Stimulated activated CD4-positive, alpha-beta T cell treated with anti-CD3 and anti-CD28 coated beads, Interleukin-4, amount 100 ng/mL, for 1 hour (primary cell): ENCODE measurements at regions not wholly inside any gene's neighbourhood (a gene's known extent, or its start where the extent isn't known, plus 50 kb on each side); places are given as distances from the start of the nearest gene placed in this dataset.

Experiments used
- DNase-seq: peaks from one replicate; pipeline ENCODE4 v3.0.0-alpha.2; 2020

DNA sequence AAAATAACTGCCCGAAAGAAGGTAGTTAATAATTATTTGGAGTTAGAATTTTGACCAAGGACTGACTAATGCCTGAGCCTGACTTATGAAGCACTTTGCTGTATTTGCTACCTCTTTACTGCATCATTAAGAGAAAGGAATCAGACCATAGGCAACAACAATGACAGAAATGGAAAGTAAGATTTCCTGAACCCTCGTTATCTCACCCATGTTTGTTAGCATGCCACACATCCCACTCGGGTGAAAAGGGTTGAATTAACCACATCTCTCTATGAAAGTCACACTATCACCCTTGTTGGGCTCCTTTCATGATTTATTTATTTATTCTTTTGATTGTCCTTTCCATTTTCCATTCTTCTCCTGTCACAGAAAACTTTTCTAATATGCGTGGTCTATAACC, 59.6 kb downstream of the OLIG3 start:
- DNase-seq, result no peak

DNA sequence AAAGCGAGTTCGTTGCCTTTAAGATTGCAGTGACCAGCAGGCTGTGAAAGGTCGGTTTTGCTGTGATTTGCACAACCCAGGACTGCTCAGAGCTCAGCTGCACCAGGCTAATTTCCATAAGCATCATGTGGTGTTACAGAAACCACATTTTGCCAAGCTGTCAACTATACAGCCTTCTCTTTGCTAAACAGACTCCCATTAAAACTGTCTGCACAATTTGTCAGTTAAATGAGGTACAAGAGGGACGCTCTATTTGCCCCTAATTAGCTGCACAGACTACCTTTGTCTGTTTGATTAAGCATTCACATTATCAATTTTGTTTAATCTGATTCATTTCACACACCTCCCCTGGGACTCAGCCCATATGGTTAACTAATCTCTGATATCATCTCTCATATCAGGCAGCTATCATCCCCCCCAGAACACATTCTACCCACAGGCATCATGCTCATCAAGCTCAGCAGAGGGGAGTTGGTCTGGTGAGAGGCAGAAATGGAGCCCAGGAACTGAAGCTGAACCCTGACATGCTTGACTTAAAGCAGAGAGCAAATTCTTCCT, 62.1 kb downstream of the OLIG3 start:
- no peak for DNase-seq

DNA sequence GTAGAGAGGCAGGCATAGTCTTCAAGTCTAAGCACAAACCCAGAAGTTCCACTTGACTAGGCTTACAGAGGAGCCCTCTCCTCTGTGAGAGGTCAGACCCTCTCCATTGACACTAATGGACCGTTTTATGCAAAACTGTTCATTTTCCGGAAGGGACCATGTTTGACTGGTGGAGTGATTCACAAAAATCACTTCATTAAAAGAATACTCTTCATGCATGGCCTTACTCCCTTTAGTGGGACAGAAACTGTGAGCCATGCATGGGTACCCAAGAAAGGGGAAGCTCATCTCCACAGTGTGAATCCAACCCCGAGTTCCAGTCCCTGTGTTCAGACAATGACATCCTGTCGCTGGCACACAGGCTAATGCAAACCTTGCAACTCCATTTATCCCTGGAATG, 63.2 kb downstream of the OLIG3 start:
- no peak for DNase-seq

DNA sequence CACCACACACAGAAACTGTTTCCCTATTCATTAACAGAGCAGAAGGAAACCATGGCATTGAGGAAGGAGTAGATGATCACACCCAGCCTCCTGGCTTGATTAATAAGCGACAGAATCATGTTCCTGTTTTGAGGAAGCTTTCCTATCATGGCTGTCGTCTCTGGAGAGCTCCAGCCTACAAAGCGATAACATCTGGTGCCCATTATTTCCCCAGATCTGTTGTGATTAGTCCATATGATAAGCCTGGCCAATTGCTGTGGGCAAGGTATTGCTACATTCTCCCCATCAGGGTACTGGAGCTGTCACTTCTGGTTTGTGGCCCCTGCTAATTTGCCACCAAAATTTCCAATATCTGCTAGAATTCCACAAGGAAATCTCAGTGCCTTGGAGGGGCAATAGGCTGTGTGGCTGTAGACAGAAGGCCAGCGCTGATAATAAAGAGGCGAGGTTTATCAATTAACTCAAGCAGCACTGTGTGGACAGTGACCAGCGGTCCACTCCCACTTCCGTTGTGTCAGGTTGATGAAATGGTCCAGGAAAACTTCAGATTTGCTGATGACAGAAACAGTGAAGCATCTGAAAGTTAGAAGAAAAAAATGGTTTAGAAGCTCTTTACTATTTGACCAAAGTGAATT, 66.4 kb downstream of the OLIG3 start:
- no peak for DNase-seq

DNA sequence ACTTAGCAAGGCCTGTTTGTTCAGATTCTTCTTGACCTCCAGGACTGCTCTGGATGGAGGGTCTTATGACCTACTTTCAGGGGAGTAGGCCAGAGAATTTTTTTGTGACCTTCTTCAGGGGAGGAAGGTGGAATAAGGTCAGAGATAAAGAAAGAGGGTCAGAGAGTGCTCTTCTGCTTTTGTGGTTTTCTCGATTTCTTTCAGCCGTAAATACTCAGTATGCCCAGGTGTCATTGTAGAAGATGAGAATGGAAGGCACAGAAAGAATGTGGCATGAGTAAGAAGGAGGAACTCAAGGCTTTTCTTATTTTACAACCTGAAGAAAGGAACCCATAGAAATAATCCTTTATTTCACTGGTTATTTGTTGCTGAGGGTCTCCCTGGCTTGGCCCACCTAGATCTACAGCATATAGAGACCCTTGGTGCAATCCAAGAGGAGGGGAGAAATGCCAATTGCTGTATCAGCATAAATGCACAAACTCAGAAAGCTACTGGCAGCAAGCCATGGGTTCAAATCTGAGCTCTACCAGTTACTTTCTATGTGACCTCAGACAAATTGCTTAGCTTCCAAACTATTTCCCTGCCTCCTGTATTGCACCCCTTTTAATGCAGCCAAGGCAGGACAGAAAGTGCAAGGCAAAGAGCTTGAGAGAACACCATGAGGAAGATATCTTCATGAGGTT, 68.0 kb downstream of the OLIG3 start:
- DNase-seq, result no peak

DNA sequence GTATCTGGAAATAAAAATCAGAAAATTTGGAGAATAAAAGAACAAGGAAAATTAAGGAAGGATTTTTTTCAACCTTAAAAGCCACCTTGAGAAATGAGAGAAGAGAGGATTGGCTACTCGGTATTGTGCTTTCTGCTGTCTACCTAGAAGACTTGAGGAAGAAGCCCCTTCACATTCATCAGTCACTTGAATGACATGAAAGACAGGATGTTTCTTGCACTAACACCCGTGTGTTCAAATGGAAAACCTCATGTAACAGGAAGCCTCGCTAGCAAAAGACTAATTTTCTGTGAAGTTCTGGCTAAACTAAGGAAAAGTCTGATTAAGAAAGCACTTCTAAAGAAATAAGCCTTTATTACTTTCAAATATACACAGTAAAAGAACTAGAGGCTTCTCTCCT, 69.9 kb downstream of the OLIG3 start:
- DNase-seq, result no peak

DNA sequence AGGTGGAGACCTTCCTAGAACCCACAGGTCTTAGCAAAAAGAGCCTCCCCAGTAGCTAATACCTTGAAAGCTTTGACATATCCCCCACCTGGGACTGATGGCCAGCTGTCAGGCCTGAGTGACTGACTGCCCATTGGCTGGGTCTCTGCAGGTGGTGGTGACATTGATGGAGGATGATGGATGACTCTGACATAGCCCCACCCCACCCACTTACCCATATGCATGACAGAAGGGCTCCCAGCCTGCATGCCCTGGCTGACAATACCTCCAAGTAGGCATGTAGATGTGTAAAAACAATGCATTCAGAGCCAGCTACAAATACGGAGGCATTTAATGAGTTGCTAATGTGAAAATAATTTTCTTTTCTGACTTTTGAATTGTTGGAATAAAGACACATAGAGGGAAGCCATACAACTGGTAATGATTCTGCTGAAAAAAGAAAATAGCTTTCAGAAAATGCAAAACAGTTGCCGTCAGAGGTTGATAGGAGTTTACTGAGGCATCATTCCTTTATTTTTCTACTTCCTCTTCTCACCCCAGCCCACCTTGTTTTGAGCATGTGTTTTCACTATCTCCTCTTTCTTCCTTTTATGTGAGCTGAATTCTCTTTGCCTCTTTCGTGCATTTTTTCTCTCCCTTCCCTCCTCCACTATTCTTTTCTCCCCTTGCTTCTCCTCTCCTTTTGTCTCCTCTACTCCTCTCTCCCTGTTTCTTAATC, 70.6 kb downstream of the OLIG3 start:
- DNase-seq, result no peak

DNA sequence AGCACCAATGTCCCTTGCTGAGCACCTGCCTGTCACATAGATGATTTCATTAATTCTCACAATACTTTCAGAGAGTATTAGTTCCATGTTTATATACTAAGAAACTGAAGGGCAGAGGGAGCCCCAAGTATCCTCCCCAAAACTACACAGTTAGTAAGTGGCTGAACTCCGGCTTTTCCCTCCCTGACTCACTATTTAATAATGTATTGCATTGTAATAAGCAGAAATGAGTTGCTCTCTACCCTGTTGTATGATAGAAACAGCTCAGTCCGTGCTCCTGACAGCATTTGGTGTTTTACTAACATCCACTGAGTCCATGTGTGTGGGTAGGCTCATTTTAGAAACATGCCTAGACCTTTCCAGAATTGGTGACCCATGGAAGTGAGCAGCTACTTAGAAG, 76.8 kb downstream of the OLIG3 start:
- DNase-seq, result no peak

DNA sequence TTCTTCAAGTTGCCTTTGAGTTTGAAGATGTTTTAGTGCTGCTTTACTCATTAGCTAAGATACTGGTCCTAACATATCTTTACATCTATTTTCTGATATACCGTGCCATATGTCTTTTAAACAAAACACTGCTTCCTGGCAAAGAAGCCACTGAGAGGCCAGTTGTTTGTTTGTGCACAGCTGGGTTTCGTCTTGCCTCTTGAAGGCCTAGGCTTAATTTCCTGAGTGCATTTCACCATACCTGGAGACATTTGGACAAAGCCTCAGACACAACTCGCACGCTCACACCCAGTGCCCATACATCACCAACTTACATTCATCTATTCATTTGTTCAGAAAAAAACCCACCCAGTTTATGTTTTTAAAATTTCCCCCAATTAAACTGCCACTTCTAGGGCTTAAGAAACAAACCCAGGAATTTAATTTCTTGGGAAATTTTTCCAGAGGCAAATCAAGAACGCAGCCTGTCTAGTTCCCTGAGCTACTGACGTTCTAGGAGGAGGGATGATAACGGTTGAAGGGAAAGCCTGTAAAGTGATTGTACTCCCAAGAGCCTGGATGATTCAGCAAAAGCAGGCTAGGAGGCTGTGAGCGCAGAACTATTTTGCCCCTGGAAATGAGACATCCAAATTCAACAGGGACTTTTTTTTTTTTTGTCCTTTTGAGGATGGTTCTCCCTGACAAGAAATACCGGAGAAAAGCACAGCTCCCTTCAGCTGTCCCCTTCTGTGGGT, 77.7 kb downstream of the OLIG3 start:
- no peak for DNase-seq

DNA sequence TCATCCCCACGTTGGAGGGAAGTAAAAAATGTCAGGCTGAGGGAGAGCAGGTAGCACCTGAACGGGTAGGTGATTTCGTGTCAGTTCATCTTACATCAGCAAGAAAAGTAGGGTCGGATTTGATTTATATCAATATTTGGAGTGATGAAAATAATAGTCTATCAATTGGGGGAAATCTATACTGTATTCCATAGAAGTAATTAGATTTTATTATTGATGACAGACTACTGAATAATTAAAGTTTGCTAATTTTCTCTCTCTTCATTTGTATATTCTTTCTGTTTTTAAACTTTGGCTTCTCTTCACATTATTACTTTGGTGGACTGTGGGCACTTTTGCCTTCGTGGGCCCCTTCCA, 78.4 kb downstream of the OLIG3 start:
- DNase-seq, result no peak

DNA sequence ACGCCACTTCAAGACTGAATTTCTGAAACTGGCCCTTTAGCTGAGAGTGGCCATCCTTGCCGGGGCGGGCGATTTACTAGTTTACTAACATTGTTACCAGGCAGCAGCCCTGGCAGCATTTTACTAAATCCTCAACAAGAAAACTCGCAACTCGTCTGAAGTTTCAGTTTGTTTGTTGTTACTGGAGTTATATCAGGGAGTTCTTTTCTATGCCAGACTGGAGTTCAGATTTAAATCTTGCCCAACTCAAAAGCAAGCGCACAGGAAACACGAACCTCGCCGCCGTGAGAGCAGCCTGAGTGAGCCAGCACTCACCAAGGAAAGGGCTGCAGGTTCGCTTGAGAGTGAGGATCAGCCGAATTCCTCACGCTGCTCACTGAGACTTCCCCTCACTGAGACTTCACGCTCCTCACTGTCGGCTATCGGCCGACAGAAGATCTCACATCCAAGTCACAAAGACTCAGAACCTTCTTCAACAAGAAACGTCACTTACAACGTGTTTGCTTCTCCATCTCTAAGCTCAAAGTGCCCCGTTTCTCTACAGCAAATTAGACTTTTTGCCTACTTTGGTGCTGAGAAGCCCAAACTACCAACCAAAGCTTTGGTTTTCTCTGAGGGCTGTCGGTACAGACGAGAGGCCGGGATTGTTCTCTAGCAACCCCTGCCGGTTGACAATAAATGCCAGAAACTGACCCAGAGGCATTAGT, 78.9 kb downstream of the OLIG3 start:
- DNase-seq, result peak; percentile 51

DNA sequence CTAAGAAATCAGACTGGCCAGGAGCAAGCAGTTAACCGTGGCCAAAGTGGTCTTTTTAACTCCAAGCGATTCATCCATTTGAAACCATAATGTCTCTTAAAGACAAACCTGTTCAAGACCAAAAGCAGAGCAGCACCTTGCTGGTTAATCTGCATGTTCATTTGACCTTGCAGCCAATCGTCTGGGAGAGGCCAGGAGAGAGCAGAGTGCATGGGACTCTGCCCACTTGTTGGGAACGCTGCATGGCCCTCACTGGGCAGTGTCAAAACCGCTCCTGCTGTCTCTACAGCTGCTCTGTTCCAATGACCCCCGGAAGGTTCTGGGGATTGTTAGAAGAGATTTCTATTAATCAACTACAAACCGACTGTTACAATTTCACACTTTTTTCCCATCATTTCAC, 79.6 kb downstream of the OLIG3 start:
- no peak for DNase-seq

DNA sequence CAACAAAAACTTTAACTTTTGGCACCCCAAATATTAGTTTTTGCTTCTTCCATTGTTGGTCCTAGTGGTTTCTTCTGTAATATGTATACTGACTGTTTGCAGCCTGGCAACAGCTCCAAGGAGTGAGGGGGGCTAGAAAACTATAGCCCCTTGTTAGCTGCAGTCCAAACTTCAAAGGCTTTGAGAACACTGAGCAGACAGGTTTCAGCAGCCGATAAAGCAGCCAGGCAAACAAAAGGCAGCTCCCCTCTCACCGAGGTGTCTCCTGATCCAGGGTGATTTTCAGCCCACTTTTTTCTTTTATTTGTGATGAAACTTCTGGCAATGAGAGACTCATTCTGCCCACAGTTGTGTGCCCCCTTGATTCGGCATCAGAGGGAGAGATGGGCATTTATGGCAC, 80.7 kb downstream of the OLIG3 start:
- DNase-seq, result no peak

DNA sequence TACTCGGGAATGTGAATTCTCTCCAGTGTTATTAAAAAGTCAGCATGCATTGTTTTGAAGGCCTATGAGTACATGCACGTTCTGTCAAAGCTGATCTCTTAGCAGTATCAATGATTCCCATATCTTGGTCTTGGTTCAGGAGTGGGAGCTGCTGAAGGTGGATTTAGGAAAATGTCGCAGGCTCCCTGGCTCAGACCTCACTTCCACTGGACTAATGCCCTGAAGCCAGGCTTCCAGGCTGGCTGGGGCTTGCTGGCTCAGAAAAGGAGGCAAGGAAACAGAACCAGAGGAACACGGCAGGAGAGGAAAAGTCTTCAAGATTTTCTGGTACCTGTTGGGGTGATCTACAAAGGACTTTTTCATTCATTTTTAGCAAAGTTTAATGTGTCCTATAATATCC, 81.6 kb downstream of the OLIG3 start:
- DNase-seq, result no peak

DNA sequence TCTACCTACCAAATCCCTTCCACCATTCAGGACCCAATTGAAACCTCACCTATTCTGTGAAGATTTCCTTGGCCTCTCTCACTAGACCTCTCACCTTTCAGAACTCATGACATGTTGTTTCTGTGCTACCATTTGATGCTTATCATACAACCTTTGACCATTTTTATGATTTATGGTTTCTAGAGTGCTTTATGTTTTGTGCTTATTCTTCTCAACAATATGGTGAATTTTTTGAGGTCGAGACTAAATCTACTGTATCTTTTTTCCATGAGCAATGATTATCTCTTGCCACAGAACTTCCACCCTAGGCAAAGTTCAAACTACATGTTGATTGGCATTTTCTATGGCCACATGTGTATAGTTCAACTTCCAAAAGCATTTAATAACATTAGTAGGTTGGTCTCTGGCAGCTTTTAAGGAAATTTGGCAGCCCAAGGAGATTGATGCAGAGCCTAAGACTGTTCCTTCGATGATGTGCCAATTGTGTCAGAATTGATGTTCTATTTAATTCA, 84.9 kb downstream of the OLIG3 start:
- DNase-seq, result no peak

DNA sequence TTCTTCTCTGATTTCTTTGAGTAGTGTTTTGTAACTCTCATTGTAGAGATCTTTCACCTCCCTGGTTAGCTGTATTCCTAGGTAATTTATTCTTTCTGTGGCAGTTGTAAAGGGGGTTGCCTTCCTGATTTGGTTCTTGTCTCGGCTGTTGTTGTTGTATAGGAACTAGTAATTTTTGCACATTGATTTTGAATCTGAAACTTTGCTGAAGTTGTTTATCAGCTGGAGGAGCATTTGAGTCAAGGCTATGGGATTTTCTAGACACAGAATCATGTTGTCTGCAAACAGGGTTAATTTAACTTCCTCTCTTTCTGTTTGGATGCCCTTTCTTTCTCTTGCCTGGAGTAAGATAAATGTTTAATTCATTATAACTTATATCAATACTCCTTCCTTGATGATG, 86.4 kb downstream of the OLIG3 start:
- no peak for DNase-seq

DNA sequence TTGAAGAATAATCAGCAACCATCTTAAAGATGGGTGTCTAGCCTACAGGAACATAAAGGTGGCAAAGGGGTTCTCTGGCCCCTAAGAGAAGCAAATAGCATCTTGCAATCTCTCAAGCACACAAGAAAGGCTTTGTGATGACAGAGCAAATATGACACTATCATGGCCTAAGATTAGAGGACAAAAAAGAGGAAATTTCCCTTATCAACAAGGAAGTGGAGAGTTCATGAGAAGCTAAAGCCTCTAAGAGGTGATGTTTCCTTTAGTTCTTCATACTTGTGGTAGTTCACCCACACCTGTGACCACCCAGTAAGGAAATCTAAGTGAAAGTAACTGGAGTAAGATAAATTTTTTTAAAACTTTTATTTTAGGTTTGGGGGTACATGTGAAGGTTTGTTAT, 88.4 kb downstream of the OLIG3 start:
- DNase-seq, result no peak

DNA sequence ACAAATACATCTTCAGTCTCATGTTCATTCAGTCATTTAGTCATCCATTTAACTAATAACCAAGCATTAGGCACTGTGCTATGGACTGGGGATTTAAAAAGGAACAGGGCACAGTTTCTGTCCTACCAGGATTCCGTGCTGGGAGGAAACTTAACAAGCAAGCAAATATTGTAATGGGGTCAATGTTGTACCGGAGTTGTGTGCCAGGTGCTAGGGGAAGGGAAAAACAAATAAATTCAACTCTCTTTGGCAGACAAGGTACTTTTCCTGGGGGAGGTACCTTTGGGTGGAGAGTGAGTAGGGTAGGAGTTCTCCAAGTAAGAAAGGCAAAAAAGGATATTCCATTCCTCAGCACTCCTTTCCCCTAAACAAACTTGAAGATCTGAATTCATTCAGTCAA, 90.3 kb downstream of the OLIG3 start:
- no peak for DNase-seq

DNA sequence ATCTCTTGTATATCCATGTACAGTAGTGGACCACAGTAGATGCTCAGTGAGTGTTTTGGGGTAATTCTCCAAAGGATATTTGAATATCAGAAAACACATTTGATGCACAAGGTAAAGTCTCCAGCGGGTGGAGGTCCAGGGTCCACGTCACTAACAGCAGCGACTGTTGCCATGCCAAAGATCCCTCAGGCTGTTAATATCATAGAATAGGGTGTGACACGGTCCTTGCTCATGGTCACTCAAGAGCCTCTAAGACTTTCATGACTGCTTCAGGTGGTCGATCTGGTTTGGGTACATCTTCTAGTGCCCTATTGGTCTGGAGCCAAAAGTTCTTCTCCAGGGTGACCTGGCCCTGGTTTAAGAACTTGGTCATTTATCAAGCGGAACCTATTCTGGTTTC, 90.8 kb downstream of the OLIG3 start:
- no peak for DNase-seq

DNA sequence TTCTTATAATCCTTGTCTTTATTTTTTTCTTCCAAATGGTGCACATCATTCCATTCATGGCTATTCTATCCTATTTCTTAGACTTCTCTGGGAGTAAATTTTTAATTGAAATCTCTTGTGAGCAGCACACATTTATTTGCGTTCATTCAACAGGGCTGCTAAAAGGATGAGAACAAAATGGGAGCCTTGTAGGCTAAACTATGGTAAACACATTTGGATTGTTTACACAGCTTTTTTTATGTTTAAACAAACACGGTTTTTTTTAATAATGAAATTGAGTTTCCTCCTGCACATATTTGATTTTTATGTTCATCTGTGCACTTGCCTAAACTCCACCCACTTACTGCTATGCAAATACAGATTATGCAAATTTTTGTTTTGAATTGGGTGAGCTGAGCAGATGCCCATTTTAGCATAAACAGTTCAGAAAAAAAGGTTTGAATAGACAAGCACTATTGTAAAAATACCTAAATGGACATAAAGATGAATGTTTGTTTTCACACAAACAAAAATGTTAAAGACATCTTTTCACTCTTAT, 92.0 kb downstream of the OLIG3 start:
- no peak for DNase-seq

DNA sequence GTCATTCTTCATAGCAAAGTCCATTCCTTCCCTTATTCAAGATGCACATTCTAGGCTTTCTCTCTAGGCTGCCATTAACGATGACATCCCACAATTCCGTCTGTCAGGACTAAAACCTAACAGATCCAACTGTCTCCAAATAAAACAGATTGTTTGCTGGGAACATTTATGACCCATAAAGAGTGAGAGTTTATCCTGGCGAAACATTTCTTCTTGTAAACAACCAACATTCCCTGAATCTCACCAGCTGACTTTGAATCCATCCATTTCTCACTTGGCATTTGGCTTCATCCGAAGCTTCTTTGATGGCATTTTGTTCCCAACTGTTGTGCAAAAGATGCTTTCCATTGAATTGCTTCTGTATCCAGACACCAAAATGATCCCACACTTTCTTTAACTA, 93.1 kb downstream of the OLIG3 start:
- DNase-seq, result no peak

DNA sequence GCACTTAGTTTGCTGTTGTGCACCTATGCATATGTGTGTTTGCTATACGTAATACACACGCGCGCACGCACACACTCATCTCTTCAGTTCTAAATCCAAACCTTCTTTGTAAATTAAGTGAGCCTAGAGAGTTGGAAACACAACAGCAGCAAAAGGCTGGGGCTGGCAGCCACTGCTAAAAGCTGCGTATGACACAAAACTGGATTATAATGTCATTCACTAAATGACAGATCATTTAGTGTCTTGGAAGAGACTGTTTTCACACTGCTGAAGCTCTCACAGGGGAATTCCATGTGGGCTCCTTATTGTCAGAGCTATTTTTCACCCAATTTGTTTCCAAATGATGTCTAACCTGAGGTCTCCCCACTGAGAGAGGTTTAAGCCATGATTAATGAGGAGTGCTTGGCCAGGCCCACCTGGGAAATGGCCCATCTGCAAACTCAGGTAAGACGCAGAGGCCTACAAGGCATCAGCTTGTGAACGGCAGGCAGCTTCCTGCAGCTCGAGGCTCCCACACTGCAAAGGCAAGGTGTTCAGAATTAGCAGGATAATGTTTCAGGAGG, 94.2 kb downstream of the OLIG3 start:
- DNase-seq, result no peak
